ENCODE measurements at regions not wholly inside any gene's neighbourhood (a gene's known extent, or its start where the extent isn't known, plus 50 kb on each side); places are given as distances from the start of the nearest gene placed in this dataset.
A peak's percentile ranks its signal among the peaks of the same experiment; 100 is the strongest.
"Not testable (repeated sequence)": the region's sequence is repeated elsewhere in the genome, so short reads cannot be mapped to it uniquely, and the experiment has no call there.

DNA sequence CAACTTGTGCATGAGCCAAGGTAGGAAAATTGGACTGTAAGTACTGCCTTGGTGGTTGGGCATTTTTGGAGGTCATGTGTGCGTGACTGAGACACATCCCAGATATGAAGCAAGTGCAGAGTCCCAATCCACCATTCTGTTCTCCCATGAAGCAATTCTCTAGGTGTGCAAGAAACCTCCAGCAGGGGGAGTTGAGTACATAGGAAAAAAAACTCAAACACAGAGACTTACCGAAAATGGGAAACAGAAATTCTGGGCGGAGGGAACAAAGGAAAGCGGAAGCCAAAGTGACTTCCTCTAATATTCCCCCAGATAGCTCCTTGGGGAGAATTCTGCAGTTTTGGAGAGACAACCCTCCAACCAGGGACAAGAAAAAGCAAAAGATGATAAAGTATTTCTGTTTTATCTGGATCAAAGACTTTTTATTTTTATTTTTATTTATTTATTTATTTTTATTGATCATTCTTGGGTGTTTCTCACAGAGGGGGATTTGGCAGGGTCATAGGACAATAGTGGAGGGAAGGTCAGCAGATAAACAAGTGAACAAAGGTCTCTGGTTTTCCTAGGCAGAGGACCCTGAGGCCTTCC is 76.9 kb downstream of the APOBEC1 start (continued):
- TF ChIP-seq, protein P1, sequence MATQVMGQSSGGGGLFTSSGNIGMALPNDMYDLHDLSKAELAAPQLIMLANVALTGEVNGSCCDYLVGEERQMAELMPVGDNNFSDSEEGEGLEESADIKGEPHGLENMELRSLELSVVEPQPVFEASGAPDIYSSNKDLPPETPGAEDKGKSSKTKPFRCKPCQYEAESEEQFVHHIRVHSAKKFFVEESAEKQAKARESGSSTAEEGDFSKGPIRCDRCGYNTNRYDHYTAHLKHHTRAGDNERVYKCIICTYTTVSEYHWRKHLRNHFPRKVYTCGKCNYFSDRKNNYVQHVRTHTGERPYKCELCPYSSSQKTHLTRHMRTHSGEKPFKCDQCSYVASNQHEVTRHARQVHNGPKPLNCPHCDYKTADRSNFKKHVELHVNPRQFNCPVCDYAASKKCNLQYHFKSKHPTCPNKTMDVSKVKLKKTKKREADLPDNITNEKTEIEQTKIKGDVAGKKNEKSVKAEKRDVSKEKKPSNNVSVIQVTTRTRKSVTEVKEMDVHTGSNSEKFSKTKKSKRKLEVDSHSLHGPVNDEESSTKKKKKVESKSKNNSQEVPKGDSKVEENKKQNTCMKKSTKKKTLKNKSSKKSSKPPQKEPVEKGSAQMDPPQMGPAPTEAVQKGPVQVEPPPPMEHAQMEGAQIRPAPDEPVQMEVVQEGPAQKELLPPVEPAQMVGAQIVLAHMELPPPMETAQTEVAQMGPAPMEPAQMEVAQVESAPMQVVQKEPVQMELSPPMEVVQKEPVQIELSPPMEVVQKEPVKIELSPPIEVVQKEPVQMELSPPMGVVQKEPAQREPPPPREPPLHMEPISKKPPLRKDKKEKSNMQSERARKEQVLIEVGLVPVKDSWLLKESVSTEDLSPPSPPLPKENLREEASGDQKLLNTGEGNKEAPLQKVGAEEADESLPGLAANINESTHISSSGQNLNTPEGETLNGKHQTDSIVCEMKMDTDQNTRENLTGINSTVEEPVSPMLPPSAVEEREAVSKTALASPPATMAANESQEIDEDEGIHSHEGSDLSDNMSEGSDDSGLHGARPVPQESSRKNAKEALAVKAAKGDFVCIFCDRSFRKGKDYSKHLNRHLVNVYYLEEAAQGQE (IDR thresholded peaks at IDR 0.05; ENCODE audit: borderline replicate concordance) = peak; percentile 40; the same call in 1 of the 2 replicates
- TF ChIP-seq, protein P1 (CRISPR knock-in tag; IDR thresholded peaks at IDR 0.05; ENCODE audit: low read depth) = not testable (repeated sequence)
- TF ChIP-seq, protein P2, sequence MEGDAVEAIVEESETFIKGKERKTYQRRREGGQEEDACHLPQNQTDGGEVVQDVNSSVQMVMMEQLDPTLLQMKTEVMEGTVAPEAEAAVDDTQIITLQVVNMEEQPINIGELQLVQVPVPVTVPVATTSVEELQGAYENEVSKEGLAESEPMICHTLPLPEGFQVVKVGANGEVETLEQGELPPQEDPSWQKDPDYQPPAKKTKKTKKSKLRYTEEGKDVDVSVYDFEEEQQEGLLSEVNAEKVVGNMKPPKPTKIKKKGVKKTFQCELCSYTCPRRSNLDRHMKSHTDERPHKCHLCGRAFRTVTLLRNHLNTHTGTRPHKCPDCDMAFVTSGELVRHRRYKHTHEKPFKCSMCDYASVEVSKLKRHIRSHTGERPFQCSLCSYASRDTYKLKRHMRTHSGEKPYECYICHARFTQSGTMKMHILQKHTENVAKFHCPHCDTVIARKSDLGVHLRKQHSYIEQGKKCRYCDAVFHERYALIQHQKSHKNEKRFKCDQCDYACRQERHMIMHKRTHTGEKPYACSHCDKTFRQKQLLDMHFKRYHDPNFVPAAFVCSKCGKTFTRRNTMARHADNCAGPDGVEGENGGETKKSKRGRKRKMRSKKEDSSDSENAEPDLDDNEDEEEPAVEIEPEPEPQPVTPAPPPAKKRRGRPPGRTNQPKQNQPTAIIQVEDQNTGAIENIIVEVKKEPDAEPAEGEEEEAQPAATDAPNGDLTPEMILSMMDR (IDR thresholded peaks at IDR 0.05 in 2 of 3, conservative IDR thresholded peaks at IDR 0.05 in 1 of 3; ENCODE audit: insufficient read depth in 2 of 3, low read depth in 1 of 3, low read length in 3 of 3) = peak; percentile 45 to 74 (median 58); a peak in 5 of 6 replicates
- TF ChIP-seq JUND (IDR thresholded peaks at IDR 0.05; ENCODE audit: borderline replicate concordance, low read depth, low read length) (peak; percentile 14; the same call in 1 of the 2 replicates), ZNF384 (IDR thresholded peaks at IDR 0.05; ENCODE audit: low read depth, low read length) (peak; percentile 55; the same call in 1 of the 2 replicates), SPI1 (IDR thresholded peaks at IDR 0.05; ENCODE audit: borderline replicate concordance, low read depth, low read length) (peak; percentile 89), SRF (CRISPR knock-in tag; IDR thresholded peaks at IDR 0.05) (peak in 1 of 2 experiments; percentile 61; a peak in 1 of 4 replicates), CEBPG (CRISPR knock-in tag; IDR thresholded peaks at IDR 0.05) (0 out of 2 replicates have a peak, but pooled peaks have one; percentile 9), CEBPG (tag; conservative IDR thresholded peaks at IDR 0.05 in 1 of 2, IDR thresholded peaks at IDR 0.05 in 1 of 2) (peak; percentile 75 to 76)
- TF ChIP-seq JUND (tag; IDR thresholded peaks at IDR 0.05; ENCODE audit: borderline replicate concordance, low read depth, low read length) = not testable (repeated sequence)
- TF ChIP-seq, protein P3, sequence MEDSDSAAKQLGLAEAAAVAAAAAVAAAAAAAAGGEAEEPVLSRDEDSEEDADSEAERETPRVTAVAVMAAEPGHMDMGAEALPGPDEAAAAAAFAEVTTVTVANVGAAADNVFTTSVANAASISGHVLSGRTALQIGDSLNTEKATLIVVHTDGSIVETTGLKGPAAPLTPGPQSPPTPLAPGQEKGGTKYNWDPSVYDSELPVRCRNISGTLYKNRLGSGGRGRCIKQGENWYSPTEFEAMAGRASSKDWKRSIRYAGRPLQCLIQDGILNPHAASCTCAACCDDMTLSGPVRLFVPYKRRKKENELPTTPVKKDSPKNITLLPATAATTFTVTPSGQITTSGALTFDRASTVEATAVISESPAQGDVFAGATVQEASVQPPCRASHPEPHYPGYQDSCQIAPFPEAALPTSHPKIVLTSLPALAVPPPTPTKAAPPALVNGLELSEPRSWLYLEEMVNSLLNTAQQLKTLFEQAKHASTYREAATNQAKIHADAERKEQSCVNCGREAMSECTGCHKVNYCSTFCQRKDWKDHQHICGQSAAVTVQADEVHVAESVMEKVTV (CRISPR knock-in tag; IDR thresholded peaks at IDR 0.05) = peak; percentile 53; the same call in 1 of the 2 replicates

All from K562 (cell line).